IPS-NIHi7 (cell line): ENCODE measurements at regions not wholly inside any gene's neighbourhood (a gene's known extent, or its start where the extent isn't known, plus 50 kb on each side); places are given as distances from the start of the nearest gene placed in this dataset.
A peak's percentile ranks its signal among the peaks of the same experiment; 100 is the strongest.
"Not testable (repeated sequence)": the region's sequence is repeated elsewhere in the genome, so short reads cannot be mapped to it uniquely, and the experiment has no call there.

Source experiments
- DNase-seq: peaks from one replicate; pipeline ENCODE4 v3.0.0; 2012; ENCODE audit warnings: mixed read lengths; ENCODE audit errors: extremely low spot score

DNA sequence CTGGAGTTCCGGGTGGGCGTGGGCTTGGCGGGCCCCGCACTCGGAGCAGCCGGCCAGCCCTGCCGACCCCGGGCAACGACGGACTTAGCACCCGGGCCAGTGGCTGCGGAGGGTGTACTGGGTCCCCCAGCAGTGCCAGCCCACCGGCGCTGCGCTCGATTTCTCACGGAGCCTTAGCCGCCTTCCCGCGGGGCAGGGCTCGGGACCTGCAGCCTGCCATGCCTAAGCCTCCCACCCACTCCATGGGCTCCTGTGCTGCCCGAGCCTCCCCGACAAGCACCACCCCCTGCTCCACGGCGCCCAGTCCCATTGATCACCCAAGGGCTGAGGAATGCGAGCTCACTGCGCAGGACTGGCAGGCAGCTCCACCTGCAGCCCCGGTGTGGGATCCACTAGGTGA lies 99.9 kb upstream of the SETBP1 start:
- DNase-seq = not testable (repeated sequence)

DNA sequence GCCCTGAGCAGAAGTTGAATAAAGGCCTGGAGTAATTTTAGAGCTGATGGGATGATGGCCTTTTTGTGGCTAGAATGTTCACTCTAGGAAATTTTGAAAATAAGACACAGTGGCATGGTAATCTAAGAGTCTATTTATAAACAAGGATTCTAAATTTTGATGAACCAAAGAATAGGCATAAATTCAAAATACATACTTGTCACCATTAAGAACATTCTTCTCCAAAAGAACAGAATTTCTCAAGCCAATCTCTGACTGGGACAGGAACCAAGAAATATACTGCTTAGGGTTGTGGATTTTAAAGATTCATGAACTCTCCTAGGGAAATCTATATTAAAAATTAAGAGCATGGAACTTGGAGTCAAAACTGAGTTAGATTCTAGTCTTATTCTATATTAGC lies 98.2 kb upstream of the SETBP1 start:
- no peak for DNase-seq

- DNase-seq = no peak
These were observed 95.8 kb upstream of the SETBP1 start for GRCh38 chr18:44584900-44585299.

DNA sequence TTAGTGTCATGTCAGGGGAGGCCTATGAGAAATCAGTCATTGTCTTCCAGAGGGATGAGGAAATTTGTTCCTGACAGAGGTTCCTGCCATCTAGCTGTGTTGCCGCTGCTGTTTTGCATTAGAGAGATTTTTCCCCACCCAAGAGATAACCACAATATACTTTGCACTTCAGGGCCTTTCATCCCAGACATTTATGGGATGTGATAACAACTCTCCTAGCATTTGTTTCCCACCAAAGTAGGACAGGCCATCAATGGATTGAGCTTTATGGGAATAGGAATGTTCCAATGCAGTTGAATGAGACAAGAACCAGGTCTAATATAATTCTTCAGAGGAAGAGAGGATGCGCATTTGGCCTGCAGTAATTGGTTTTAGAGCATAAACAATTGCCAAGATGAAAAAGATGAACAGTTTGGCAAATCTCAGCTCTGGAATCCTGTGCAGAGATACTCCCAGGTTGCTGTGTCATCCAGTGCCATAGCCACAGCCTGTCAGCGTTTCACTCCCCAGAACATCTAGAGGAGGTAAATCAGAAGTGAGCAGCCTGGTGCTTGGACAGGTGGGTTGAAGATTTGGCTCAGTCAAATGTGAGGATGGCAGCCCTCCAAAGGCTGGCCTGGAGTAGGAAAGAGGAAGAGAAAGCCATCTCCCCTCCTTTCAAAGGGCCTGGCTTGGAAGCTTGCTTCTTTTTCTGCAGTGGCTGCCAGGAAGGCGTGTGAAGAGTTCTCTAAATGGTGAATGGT lies 93.7 kb upstream of the SETBP1 start:
- no peak for DNase-seq

- DNase-seq = no peak
These were observed 92.2 kb upstream of the SETBP1 start for GRCh38 chr18:44588508-44588907.

GRCh38 chr18:44589693-44590355 lies 90.9 kb upstream of the SETBP1 start:
- DNase-seq = no peak

GRCh38 chr18:44590956-44591670 lies 89.6 kb upstream of the SETBP1 start:
- no peak for DNase-seq

DNA sequence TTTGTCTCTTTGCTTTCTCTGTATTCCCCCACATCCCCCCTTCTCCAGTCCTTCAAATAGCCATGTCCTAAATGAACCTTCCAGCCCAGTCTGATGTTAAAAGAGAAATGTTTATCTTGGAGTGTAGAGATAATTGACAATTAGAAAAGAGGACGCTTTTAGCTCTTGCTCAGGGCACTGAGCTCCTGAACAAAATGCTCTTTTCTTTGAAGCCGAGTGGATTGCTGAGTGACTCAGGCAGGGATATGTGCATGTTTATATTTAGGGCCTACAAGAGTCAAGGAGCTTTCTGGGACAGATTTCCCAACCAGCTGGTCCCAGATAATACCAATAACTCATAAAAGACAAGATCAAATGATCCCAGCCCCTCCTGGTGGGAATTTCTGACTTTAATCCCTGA lies 88.0 kb upstream of the SETBP1 start:
- no peak for DNase-seq

DNA sequence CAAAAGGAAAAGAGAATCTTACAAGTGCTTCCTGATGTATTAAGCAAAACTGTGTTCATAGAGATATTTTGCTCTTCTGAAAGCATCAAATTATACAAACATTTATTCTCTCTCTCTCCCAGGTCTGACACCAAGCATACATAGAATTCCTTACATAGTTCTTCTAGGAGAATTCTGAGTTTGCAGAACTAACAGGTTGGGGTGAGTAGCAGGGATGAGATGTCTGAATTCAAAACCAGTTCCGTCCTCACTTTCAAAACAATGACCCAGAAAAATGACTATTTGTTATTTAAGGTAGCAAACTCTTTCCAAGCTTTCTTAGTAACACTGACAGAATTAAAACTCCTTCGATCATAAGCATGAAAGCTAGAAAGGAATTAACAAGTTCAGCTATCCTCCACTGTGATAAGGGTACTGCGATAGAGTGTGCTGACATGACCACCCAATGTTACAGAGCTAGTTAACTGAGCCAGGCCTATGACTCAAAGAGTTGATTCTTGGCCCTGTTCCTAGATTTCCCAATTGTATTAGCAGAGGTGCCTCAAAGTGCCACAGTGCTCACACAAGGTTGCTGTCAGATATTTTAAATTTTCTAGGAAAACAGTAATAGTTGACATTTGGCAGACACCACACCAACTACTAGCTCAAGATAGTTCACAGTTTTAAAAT lies 85.8 kb upstream of the SETBP1 start:
- DNase-seq = no peak

DNA sequence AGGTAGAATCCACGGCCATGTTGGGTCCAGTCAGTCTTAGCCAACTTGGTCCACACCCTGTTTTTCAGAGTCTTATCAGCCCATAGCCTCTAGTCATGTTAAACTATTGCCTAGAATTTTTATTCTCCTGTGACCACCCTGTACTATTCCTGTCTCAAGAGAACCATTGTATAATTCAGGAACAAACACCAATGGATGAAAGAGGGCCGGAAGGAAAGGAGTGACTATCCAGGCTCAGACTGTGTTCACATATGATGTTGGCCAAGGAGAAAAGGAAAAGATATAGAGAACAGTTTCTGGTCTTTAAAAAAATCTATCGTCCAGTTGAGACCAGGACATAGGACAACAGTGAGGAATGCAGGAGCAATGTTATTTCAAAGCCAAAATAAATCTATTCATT lies 82.9 kb upstream of the SETBP1 start:
- no peak for DNase-seq

- DNase-seq = peak; percentile 19
These were observed 82.2 kb upstream of the SETBP1 start for GRCh38 chr18:44598514-44598913.

GRCh38 chr18:44599412-44599811 lies 81.3 kb upstream of the SETBP1 start:
- peak; percentile 38 for DNase-seq

DNA sequence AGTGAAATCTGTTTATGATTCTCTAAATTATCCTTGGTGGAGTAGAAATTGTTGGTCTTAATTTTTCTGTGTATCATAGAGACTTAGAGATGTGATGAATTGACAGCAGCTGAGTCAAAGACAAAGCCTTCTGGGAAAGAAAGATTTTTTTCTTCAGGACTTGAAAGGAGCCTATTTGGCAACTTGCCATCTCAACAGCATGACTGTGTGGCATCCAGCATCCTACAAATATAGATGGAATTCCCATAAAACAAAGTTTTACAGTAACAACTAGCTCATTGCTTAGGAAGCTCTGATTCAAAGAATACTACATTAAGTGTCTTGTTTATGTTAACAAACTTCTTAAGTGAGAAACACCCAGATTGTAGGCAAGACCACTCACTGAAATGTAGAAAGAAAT lies 79.2 kb upstream of the SETBP1 start:
- no peak for DNase-seq

DNA sequence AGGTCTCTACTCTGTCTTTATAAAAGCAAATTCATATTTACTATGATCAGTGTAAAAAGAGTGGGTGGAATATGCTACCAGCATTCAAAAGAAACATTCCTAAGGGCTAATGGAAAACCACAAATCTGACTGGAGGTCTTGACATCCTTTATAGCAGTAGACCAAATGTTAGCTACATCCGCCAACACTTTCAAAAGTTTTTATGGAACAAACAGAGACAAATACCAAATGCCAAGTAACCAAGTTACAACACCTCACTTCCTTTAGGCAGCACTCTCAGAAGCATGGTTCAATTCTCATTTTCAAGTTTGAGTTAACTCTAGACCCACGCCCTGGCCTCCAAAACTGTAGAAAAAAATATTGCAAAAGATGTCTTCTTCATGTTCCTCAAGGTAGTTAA lies 78.3 kb upstream of the SETBP1 start:
- no peak for DNase-seq

DNA sequence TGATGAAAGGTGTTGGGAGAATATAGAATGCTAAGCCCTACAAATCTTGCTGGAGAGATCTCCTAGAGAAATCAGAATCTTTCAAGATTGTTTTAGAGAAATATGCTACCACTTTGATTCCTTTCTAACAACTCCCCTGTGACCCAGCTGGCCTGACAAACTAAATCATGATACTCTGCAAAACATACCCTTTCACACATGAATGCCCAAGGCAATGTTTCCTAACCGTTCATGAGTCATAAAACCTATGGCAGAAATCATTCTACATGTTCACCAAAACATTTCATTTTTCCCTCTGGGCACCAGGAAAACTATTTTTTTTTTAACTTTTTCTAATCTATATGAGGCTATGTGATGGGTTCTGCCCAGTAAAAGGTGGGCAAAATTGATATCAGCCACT lies 77.8 kb upstream of the SETBP1 start:
- no peak for DNase-seq

- DNase-seq = no peak
These were observed 71.3 kb upstream of the SETBP1 start for GRCh38 chr18:44609181-44609941.

DNA sequence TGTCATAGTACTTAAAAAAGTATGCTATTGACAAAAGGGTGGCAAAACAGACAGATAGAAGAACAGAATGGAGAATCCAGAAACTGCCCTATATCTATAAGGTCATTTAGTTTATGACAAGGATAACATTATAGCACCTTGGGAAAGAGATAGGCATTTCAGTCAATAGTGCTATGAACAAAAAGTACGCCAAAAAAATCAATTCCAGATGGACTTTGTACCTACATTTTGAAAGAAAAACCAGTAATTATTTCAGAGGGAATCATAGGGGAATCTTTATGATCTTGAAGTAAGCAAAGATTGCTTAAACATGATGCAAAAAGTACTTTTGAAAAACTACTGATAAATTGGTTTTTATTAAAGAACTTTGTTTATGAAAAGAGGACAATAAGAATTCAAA lies 59.9 kb upstream of the SETBP1 start:
- no peak for DNase-seq

GRCh38 chr18:44624052-44624451 lies 56.6 kb upstream of the SETBP1 start:
- DNase-seq = no peak

- no peak for DNase-seq
These were observed 55.3 kb upstream of the SETBP1 start for GRCh38 chr18:44625386-44625785.

DNA sequence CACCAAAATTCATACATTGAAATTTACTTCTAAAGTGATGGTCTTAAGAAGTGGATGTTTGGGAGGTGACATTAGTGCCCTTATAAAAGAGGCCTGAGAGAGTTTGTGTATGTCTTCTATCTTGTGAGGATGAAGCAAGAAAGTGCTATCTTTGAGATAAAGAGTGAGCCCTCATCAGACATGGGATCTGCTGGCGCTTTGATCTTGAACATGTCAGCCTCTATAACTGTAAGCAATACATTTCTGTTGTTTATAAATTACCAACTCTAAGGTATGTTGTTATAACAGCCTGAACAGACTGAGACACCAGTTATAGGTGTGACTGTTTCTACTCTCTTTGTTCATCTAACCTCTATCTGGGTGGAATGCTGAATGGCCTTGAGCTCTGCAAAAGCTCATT lies 54.5 kb upstream of the SETBP1 start:
- DNase-seq = no peak

DNA sequence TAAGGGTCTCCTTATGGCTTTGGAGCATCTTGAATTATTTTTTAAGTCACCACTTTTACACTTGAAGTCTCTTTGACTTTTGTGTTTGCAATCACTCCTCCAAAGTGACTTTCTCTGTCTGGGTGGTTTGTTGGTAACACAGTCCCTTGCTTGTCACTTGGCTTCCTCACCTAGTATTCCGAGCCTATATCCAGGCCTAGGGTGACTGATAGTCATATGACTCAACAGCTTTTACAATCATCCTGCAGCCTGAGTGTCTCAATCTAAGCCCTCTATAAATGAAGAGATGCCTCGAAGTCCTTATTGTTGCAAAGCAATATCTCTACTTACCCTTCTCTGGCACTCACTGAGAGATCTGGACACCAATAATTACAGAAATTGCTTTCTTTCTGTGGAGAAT lies 53.9 kb upstream of the SETBP1 start:
- no peak for DNase-seq

GRCh38 chr18:44627280-44627679 lies 53.4 kb upstream of the SETBP1 start:
- DNase-seq = no peak
